ENCODE measurements at regions not wholly inside any gene's neighbourhood (a gene's known extent, or its start where the extent isn't known, plus 50 kb on each side); places are given as distances from the start of the nearest gene placed in this dataset.
"Not testable (repeated sequence)": the region's sequence is repeated elsewhere in the genome, so short reads cannot be mapped to it uniquely, and the experiment has no call there.

DNA sequence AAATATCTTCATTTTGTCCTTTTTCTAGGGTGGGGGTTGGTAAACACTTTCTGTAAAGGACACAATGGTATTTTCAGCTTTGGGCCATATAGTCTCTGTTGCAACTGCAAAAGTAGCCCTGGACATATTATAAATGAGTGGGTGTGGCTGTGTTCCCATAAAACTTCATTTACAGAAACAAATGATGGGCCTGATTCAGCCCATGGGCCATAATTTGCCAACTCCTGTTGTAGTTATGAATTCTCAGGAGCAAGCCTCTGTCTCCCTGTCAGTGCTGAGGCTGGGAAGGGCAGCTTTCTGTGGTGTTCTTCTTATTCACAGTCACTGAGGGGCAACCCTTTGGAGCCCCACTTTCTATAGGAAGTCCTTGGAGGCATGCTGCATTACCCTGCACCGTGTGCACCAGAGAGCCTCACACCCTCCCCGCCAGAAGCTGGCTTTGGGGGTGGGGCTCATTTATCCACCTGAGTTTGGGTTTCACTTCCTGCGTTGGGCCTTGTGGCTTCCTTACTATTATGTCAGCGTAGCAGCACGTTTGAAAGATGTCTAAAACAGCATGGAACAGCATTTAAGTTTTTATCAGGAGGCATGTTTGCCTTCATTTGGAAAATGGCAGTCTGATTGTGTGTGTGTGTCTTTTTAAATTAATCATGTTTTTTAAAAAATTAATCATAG lies 60.8 kb upstream of the FAN1 start:
- DNase-seq (ENCODE audit: low read depth): not testable (repeated sequence)

DNA sequence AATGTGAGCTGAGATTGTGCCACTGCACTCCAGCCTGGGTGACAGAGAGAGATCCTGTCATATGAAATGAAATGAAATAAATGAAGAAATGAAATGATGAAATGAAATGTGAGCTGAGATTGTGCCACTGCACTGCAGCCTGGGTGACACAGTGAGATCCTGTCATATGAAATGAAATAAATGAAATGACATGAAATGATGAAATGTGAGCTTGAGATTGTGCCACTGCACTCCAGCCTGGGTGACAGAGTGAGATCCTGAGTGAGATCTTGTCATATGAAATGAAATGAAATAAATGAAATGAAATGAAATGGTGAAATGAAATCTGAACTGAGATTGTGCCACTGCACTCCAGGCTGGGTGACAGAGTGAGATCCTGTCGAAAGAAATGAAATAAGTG lies 58.2 kb upstream of the FAN1 start:
- not testable (repeated sequence) for DNase-seq (ENCODE audit: low read depth)

Measured in EH (cell line).